ENCODE measurements at regions not wholly inside any gene's neighbourhood (a gene's known extent, or its start where the extent isn't known, plus 50 kb on each side); places are given as distances from the start of the nearest gene placed in this dataset.

DNA sequence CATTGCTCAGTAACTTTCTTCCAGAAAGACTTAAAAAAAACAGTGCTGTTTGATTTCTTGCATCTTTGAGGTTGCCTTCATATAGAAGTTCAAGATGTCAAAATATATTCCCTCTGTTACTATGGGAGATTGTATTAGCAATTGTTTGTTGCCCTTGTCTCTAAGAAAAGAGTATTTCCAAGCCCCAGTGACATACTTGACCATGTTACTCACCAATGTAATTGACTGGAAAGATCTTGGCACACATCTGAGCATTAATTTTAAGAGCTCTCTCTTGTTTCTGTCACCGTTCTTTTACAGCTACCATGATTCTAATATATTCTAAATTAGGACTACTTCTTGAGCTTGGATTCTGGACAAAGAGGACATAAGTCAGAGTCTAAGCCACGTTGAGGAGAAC, 902.7 kb upstream of the EPHA5 start:
- Histone ChIP-seq H3K9me3 (no peaks in the 10 kb centered on the region), H3K27ac (no peak overlapping the region), H3K4me3 (no peak overlapping the region), H3K27me3 (no peaks in the 10 kb centered on the region), H3K4me1 (no peaks in the 10 kb centered on the region), H3K36me3 (no peaks in the 10 kb centered on the region)
- ATAC-seq: no peak
- 19 to 20% methylated on average over 1 to 2 of the region's 2 CpGs for WGBS, 2 donors (ENCODE audit: low coverage in 1 of 2)
- TF ChIP-seq, protein P1, sequence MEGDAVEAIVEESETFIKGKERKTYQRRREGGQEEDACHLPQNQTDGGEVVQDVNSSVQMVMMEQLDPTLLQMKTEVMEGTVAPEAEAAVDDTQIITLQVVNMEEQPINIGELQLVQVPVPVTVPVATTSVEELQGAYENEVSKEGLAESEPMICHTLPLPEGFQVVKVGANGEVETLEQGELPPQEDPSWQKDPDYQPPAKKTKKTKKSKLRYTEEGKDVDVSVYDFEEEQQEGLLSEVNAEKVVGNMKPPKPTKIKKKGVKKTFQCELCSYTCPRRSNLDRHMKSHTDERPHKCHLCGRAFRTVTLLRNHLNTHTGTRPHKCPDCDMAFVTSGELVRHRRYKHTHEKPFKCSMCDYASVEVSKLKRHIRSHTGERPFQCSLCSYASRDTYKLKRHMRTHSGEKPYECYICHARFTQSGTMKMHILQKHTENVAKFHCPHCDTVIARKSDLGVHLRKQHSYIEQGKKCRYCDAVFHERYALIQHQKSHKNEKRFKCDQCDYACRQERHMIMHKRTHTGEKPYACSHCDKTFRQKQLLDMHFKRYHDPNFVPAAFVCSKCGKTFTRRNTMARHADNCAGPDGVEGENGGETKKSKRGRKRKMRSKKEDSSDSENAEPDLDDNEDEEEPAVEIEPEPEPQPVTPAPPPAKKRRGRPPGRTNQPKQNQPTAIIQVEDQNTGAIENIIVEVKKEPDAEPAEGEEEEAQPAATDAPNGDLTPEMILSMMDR (IDR thresholded peaks at IDR 0.05): no peak
- TF ChIP-seq POLR2A (IDR thresholded peaks at IDR 0.05) (no peak), POLR2AphosphoS5 (IDR thresholded peaks at IDR 0.05) (no peak), EP300 (IDR thresholded peaks at IDR 0.05) (no peak)

DNA sequence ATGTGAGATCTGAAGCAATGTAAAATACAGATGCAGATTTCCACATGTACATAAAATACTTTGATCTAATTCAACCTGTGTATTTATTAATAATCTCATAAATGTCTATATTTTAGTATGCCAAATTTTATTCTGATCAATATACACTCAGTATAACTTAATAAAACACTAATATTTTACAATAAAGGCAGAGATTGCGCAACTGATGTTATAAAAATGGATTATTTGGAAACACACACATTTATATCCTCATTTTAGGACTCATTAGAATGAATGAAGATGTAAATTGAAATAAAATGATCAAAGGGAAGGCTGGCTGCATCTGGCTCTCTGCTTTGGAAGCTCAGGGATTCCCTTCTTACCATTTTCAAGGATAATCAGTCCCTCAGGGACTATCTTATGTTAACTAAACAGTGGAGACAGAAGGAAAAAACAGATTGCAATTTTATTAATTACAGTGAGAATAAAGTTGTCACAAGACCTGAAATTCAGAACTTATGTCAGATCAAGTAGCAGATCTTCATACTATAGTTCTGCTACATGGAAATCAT, 900.9 kb upstream of the EPHA5 start:
- ATAC-seq: no peak
- WGBS, 2 donors (ENCODE audit: low coverage in 1 of 2): 91 to 100% methylated on average over 1 of the region's 1 CpG
- Histone ChIP-seq H3K4me1 (no peaks in the 10 kb centered on the region), H3K27ac (no peak overlapping the region), H3K27me3 (no peaks in the 10 kb centered on the region), H3K36me3 (no peaks in the 10 kb centered on the region), H3K4me3 (no peak overlapping the region), H3K9me3 (no peaks in the 10 kb centered on the region)
- no peak for TF ChIP-seq POLR2AphosphoS5 (IDR thresholded peaks at IDR 0.05)
- TF ChIP-seq EP300 (IDR thresholded peaks at IDR 0.05): no peak
- no peak for TF ChIP-seq POLR2A (IDR thresholded peaks at IDR 0.05)
- TF ChIP-seq, protein P1 (IDR thresholded peaks at IDR 0.05): no peak

DNA sequence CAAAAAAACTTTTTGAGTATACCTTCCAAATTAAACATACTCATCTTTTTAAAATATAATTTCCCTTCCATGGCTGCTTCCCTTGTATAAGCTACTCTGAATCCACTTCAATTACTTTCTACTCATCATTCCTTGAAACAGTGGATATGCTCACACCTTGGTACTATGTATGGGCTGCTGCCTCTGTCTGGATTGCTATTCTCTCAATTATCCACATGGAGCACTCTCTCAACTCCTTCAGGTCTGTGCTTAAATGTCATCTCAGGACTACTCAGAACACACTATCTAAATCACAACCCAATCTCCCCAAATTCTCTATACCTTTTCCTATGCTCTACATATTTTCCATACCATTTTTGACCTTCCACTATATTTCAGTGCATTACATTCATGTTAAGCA, 898.9 kb upstream of the EPHA5 start:
- TF ChIP-seq EP300 (IDR thresholded peaks at IDR 0.05): no peak
- TF ChIP-seq POLR2A (IDR thresholded peaks at IDR 0.05): no peak
- TF ChIP-seq, protein P1 (IDR thresholded peaks at IDR 0.05): no peak
- no peak for TF ChIP-seq POLR2AphosphoS5 (IDR thresholded peaks at IDR 0.05)
- H3K9me3 ChIP-seq: no peaks in the 10 kb centered on the region
- no peak for ATAC-seq
- H3K4me3 ChIP-seq: no peak overlapping the region
- no peak overlapping the region for H3K27ac ChIP-seq
- H3K4me1 ChIP-seq: no peaks in the 10 kb centered on the region
- no peaks in the 10 kb centered on the region for H3K36me3 ChIP-seq
- H3K27me3 ChIP-seq: no peaks in the 10 kb centered on the region

DNA sequence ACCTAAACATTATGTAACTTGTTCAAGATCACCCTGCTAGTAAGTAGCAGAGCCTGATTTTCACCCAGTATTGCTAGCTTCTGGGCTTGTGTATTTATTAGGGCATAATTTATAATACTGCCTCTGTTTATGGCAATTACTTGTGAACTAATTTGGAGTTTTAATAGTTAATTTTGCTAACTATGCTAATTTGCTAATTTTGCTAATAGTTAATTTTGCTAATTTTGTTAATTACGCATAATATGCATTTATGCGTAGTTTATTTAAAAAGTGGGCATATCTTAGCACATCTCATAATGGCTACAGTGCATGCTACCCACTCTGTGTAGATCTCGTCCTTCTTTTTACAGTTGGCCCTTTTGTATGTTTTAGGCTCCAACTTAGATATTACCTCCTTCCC, 898.1 kb upstream of the EPHA5 start:
- Histone ChIP-seq H3K27me3 (no peaks in the 10 kb centered on the region), H3K9me3 (no peaks in the 10 kb centered on the region), H3K27ac (no peak overlapping the region), H3K4me3 (no peak overlapping the region), H3K36me3 (no peaks in the 10 kb centered on the region), H3K4me1 (no peaks in the 10 kb centered on the region)
- TF ChIP-seq EP300 (IDR thresholded peaks at IDR 0.05): no peak
- TF ChIP-seq, protein P1 (IDR thresholded peaks at IDR 0.05): no peak
- TF ChIP-seq POLR2AphosphoS5 (IDR thresholded peaks at IDR 0.05): no peak
- no peak for TF ChIP-seq POLR2A (IDR thresholded peaks at IDR 0.05)
- 93 to 100% methylated on average over 2 to 3 of the region's 3 CpGs for WGBS, 2 donors (ENCODE audit: low coverage in 1 of 2)
- ATAC-seq: no peak

DNA sequence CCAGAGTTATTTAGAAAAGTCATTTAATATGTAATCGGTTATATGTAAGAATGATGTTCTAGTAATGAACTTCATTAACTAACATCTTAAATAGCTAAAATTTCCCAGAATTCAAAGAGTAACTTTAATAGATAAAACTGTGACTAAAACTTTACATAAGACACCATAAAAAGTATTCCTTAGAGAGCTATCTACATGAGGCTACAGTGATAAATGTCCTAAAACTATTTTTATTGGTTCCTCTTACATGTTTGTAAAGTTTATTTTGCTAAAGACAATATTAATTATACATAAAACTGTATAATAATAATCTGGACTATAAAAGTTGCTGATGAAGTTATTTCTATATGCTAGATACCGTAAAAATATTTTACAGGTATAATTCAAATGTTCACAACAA, 897.7 kb upstream of the EPHA5 start:
- no peak overlapping the region for H3K27ac ChIP-seq
- H3K4me3 ChIP-seq: no peak overlapping the region
- no peaks in the 10 kb centered on the region for H3K9me3 ChIP-seq
- no peak for ATAC-seq
- H3K27me3 ChIP-seq: no peaks in the 10 kb centered on the region
- H3K36me3 ChIP-seq: no peaks in the 10 kb centered on the region
- no peak for TF ChIP-seq POLR2A (IDR thresholded peaks at IDR 0.05)
- TF ChIP-seq, protein P1 (IDR thresholded peaks at IDR 0.05): no peak
- no peak for TF ChIP-seq EP300 (IDR thresholded peaks at IDR 0.05)
- TF ChIP-seq POLR2AphosphoS5 (IDR thresholded peaks at IDR 0.05): no peak
- H3K4me1 ChIP-seq: no peaks in the 10 kb centered on the region
- 91 to 95% methylated on average over 2 of the region's 2 CpGs for WGBS, 2 donors (ENCODE audit: low coverage in 1 of 2)
